HepG2 (cell line): ENCODE measurements at regions not wholly inside any gene's neighbourhood (a gene's known extent, or its start where the extent isn't known, plus 50 kb on each side); places are given as distances from the start of the nearest gene placed in this dataset.

Source experiments
- CBFB ChIP-seq: sonication (generic); formaldehyde crosslinking; IDR thresholded peaks from 2 replicates; pipeline ENCODE4 v1.4.0; 2020; ENCODE audit warnings: missing genetic modification reagents
- EZH2 ChIP-seq: conservative IDR thresholded peaks from 2 replicates; pipeline ENCODE4 v1.6.1; 2012; ENCODE audit warnings: mild to moderate bottlenecking, low read depth, low read length, moderate library complexity
- HDAC2 ChIP-seq: sonication (generic); formaldehyde crosslinking; IDR thresholded peaks from 2 replicates; pipeline ENCODE4 v1.4.0; 2020; ENCODE audit warnings: missing genetic modification reagents
- PHF21A ChIP-seq: sonication (generic); formaldehyde crosslinking; IDR thresholded peaks from 2 replicates; pipeline ENCODE4 v1.5.0; 2020; ENCODE audit warnings: mild to moderate bottlenecking, missing genetic modification reagents
- POLR2A ChIP-seq, 2 experiments: IDR thresholded peaks; 2 replicates each; pipeline ENCODE4 v1.6.1; 2011; ENCODE audit warnings: low read depth in 2 of 2, low read length in 2 of 2, mild to moderate bottlenecking in 1 of 2, moderate library complexity in 1 of 2; ENCODE audit not compliant: insufficient read depth in 1 of 2
- RAD21 ChIP-seq: fragments of 450-650 bp; formaldehyde crosslinking; IDR thresholded peaks from 2 replicates; pipeline ENCODE4 v1.5.0; 2020; ENCODE audit warnings: mild to moderate bottlenecking
- SMYD3 ChIP-seq: sonication (generic); formaldehyde crosslinking; IDR thresholded peaks from 2 replicates; pipeline ENCODE4 v1.8.1; 2023; ENCODE audit warnings: mild to moderate bottlenecking, missing genetic modification reagents
- WIZ ChIP-seq: sonication (generic); formaldehyde crosslinking; IDR thresholded peaks from 2 replicates; pipeline ENCODE4 v1.5.1; 2020; ENCODE audit warnings: mild to moderate bottlenecking, missing genetic modification reagents
- ZSCAN21 ChIP-seq: sonication (generic); formaldehyde crosslinking; IDR thresholded peaks from 2 replicates; pipeline ENCODE4 v1.8.0; 2022; ENCODE audit warnings: mild to moderate bottlenecking, missing genetic modification reagents, moderate library complexity, borderline replicate concordance
- TF ChIP-seq, protein P1 (sequence below): sonication (generic); formaldehyde crosslinking; IDR thresholded peaks from 2 replicates; pipeline ENCODE4 v1.4.0; 2020; ENCODE audit warnings: missing genetic modification reagents, borderline replicate concordance
- TF ChIP-seq, protein P2 (sequence below): sonication (generic); formaldehyde crosslinking; IDR thresholded peaks from 2 replicates; pipeline ENCODE4 v1.4.0; 2020; ENCODE audit warnings: missing genetic modification reagents
- TF ChIP-seq, protein P3 (sequence below): sonication (generic); formaldehyde crosslinking; IDR thresholded peaks from 2 replicates; pipeline ENCODE4 v1.4.0; 2020; ENCODE audit warnings: missing genetic modification reagents

GRCh38 chr7:68537774-68538071, 1060.6 kb upstream of the AUTS2 start:
- TF ChIP-seq PHF21A: no peak
- no peak for TF ChIP-seq SMYD3 (CRISPR knock-in tag)
- no peak for TF ChIP-seq RAD21 (CRISPR knock-in tag)
- no peak for TF ChIP-seq HDAC2 (CRISPR knock-in tag)
- TF ChIP-seq, protein P1, sequence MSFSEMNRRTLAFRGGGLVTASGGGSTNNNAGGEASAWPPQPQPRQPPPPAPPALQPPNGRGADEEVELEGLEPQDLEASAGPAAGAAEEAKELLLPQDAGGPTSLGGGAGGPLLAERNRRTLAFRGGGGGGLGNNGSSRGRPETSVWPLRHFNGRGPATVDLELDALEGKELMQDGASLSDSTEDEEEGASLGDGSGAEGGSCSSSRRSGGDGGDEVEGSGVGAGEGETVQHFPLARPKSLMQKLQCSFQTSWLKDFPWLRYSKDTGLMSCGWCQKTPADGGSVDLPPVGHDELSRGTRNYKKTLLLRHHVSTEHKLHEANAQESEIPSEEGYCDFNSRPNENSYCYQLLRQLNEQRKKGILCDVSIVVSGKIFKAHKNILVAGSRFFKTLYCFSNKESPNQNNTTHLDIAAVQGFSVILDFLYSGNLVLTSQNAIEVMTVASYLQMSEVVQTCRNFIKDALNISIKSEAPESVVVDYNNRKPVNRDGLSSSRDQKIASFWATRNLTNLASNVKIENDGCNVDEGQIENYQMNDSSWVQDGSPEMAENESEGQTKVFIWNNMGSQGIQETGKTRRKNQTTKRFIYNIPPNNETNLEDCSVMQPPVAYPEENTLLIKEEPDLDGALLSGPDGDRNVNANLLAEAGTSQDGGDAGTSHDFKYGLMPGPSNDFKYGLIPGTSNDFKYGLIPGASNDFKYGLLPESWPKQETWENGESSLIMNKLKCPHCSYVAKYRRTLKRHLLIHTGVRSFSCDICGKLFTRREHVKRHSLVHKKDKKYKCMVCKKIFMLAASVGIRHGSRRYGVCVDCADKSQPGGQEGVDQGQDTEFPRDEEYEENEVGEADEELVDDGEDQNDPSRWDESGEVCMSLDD (CRISPR knock-in tag): no peak
- no peak for TF ChIP-seq WIZ
- no peak for TF ChIP-seq EZH2
- TF ChIP-seq, protein P2, sequence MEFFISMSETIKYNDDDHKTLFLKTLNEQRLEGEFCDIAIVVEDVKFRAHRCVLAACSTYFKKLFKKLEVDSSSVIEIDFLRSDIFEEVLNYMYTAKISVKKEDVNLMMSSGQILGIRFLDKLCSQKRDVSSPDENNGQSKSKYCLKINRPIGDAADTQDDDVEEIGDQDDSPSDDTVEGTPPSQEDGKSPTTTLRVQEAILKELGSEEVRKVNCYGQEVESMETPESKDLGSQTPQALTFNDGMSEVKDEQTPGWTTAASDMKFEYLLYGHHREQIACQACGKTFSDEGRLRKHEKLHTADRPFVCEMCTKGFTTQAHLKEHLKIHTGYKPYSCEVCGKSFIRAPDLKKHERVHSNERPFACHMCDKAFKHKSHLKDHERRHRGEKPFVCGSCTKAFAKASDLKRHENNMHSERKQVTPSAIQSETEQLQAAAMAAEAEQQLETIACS: no peak
- TF ChIP-seq, protein P3, sequence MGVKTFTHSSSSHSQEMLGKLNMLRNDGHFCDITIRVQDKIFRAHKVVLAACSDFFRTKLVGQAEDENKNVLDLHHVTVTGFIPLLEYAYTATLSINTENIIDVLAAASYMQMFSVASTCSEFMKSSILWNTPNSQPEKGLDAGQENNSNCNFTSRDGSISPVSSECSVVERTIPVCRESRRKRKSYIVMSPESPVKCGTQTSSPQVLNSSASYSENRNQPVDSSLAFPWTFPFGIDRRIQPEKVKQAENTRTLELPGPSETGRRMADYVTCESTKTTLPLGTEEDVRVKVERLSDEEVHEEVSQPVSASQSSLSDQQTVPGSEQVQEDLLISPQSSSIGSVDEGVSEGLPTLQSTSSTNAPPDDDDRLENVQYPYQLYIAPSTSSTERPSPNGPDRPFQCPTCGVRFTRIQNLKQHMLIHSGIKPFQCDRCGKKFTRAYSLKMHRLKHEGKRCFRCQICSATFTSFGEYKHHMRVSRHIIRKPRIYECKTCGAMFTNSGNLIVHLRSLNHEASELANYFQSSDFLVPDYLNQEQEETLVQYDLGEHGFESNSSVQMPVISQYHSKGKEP (CRISPR knock-in tag): no peak
- TF ChIP-seq ZSCAN21 (CRISPR knock-in tag): no peak
- no peak for TF ChIP-seq POLR2A (IDR thresholded peaks at IDR 0.05; ENCODE audit: insufficient read depth in 1 of 2, low read depth in 2 of 2, low read length in 2 of 2)
- TF ChIP-seq CBFB (CRISPR knock-in tag): no peak
